Astrocyte (in vitro differentiated cells and primary cell): ENCODE measurements at regions not wholly inside any gene's neighbourhood (a gene's known extent, or its start where the extent isn't known, plus 50 kb on each side); places are given as distances from the start of the nearest gene placed in this dataset.

ENCODE experiments used
- EZH2 ChIP-seq: IDR thresholded peaks from 2 replicates; pipeline ENCODE4 v1.6.1; 2012; ENCODE audit warnings: mild to moderate bottlenecking, low read length, inconsistent platforms; ENCODE audit not compliant: insufficient read depth
- TF ChIP-seq, protein P1 (sequence below): IDR thresholded peaks from 2 replicates; pipeline ENCODE4 v1.5.1; 2011; ENCODE audit warnings: low read depth, mild to moderate bottlenecking, inconsistent platforms, low read length, moderate library complexity; ENCODE audit not compliant: insufficient read depth

DNA sequence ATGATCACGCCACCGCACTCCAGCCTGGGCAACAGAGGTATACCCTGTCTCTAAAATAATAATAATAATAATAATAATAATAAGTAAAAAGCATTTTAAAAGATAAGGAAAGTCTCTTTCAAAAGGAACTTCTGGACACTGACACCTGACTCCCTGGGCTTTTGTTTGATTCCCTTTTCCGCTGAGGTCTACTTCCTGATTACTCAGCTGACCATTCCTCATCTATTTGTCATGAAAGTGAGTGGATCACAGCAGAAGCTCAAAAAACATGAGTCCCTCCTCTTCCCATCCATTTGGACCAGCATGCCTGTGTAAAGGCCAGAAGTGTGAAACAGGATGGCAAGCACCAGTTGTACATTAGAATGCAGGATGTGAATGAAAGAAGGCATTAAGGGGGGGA lies 61.1 kb upstream of the FBXO28 start:
- TF ChIP-seq, protein P1, sequence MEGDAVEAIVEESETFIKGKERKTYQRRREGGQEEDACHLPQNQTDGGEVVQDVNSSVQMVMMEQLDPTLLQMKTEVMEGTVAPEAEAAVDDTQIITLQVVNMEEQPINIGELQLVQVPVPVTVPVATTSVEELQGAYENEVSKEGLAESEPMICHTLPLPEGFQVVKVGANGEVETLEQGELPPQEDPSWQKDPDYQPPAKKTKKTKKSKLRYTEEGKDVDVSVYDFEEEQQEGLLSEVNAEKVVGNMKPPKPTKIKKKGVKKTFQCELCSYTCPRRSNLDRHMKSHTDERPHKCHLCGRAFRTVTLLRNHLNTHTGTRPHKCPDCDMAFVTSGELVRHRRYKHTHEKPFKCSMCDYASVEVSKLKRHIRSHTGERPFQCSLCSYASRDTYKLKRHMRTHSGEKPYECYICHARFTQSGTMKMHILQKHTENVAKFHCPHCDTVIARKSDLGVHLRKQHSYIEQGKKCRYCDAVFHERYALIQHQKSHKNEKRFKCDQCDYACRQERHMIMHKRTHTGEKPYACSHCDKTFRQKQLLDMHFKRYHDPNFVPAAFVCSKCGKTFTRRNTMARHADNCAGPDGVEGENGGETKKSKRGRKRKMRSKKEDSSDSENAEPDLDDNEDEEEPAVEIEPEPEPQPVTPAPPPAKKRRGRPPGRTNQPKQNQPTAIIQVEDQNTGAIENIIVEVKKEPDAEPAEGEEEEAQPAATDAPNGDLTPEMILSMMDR: no peak
- no peak for TF ChIP-seq EZH2
